Peyer's patch (tissue), 4 donors: ENCODE measurements at regions not wholly inside any gene's neighbourhood (a gene's known extent, or its start where the extent isn't known, plus 50 kb on each side); places are given as distances from the start of the nearest gene placed in this dataset.

ENCODE experiments used
- POLR2A ChIP-seq, 2 donors: fragments of 450-650 bp; IDR thresholded peaks; one replicate each; pipeline ENCODE4 v1.5.1; 2017; ENCODE audit warnings: antibody characterized with exemption in 2 of 2, mild to moderate bottlenecking in 2 of 2, moderate library complexity in 2 of 2
- TF ChIP-seq, protein P1 (sequence below), 6 experiments: fragments of 450-650 bp in 4 of 6; fragments of 200-600 bp in 2 of 6; sonication (generic) in 1 of 6; IDR thresholded peaks; one replicate each; pipeline ENCODE4 v1.5.1; 2017 to 2019; ENCODE audit warnings: antibody characterized with exemption in 6 of 6, mild to moderate bottlenecking in 3 of 6, moderate library complexity in 1 of 6

DNA sequence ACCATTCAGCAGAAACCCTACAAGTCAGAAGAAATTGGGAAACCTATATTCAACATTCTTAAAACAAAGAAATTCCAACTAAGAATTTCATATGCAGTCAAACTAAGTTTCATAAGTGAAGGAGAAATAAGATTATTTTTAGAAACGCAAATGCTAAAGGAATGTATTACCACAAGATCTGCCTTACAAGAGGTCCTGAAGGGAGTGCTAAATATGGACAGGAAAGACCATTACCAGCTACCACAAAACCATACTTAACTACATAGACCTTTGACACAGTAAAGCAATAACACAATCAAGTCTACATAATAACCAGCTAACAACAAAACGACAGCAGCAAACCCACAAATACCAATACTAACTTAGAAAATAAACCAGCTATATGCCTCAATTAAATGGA, 169.3 kb upstream of the FGF16 start:
- TF ChIP-seq POLR2A (IDR thresholded peaks at IDR 0.05) = no peak
- TF ChIP-seq, protein P1, sequence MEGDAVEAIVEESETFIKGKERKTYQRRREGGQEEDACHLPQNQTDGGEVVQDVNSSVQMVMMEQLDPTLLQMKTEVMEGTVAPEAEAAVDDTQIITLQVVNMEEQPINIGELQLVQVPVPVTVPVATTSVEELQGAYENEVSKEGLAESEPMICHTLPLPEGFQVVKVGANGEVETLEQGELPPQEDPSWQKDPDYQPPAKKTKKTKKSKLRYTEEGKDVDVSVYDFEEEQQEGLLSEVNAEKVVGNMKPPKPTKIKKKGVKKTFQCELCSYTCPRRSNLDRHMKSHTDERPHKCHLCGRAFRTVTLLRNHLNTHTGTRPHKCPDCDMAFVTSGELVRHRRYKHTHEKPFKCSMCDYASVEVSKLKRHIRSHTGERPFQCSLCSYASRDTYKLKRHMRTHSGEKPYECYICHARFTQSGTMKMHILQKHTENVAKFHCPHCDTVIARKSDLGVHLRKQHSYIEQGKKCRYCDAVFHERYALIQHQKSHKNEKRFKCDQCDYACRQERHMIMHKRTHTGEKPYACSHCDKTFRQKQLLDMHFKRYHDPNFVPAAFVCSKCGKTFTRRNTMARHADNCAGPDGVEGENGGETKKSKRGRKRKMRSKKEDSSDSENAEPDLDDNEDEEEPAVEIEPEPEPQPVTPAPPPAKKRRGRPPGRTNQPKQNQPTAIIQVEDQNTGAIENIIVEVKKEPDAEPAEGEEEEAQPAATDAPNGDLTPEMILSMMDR (IDR thresholded peaks at IDR 0.05) = no peak
